ENCODE measurements at regions not wholly inside any gene's neighbourhood (a gene's known extent, or its start where the extent isn't known, plus 50 kb on each side); places are given as distances from the start of the nearest gene placed in this dataset.

DNA sequence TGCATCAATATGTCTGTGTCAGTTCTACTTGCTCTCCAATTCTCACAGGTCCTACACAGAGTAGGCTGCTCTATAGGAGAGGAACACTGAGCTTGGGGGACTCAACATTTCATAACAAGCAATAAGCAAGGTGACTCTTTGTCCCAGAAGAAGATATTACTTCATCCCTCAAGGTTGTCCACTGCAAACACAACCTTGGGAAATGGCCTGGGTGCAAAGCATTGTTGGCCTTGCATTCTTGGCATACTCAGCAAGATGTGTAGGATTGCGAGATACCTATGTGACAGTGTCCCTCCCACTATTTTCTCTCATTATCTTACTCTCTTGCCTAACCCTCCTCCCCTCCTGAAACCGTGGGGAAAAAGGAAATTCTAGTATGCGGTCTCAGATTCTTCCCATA is 169.8 kb upstream of the FREM1 start:
- TF ChIP-seq, protein P1, sequence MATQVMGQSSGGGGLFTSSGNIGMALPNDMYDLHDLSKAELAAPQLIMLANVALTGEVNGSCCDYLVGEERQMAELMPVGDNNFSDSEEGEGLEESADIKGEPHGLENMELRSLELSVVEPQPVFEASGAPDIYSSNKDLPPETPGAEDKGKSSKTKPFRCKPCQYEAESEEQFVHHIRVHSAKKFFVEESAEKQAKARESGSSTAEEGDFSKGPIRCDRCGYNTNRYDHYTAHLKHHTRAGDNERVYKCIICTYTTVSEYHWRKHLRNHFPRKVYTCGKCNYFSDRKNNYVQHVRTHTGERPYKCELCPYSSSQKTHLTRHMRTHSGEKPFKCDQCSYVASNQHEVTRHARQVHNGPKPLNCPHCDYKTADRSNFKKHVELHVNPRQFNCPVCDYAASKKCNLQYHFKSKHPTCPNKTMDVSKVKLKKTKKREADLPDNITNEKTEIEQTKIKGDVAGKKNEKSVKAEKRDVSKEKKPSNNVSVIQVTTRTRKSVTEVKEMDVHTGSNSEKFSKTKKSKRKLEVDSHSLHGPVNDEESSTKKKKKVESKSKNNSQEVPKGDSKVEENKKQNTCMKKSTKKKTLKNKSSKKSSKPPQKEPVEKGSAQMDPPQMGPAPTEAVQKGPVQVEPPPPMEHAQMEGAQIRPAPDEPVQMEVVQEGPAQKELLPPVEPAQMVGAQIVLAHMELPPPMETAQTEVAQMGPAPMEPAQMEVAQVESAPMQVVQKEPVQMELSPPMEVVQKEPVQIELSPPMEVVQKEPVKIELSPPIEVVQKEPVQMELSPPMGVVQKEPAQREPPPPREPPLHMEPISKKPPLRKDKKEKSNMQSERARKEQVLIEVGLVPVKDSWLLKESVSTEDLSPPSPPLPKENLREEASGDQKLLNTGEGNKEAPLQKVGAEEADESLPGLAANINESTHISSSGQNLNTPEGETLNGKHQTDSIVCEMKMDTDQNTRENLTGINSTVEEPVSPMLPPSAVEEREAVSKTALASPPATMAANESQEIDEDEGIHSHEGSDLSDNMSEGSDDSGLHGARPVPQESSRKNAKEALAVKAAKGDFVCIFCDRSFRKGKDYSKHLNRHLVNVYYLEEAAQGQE (IDR thresholded peaks at IDR 0.05; ENCODE audit: low read depth) = no peak
- TF ChIP-seq TAF1 (IDR thresholded peaks at IDR 0.05; ENCODE audit: low read depth) (no peak), YY1 (IDR thresholded peaks at IDR 0.05; ENCODE audit: low read depth) (no peak), RAD21 (IDR thresholded peaks at IDR 0.05; ENCODE audit: low read depth) (no peak), TEAD4 (IDR thresholded peaks at IDR 0.05) (no peak), CEBPB (IDR thresholded peaks at IDR 0.05) (no peak), FOXM1 (IDR thresholded peaks at IDR 0.05; ENCODE audit: borderline replicate concordance, low read depth) (no peak), NFIC (IDR thresholded peaks at IDR 0.05) (no peak), EP300 (IDR thresholded peaks at IDR 0.05; ENCODE audit: borderline replicate concordance) (no peak), TCF12 (IDR thresholded peaks at IDR 0.05; ENCODE audit: low read depth) (no peak), ZBTB7A (IDR thresholded peaks at IDR 0.05; ENCODE audit: low read depth) (no peak)
- TF ChIP-seq, protein P2, sequence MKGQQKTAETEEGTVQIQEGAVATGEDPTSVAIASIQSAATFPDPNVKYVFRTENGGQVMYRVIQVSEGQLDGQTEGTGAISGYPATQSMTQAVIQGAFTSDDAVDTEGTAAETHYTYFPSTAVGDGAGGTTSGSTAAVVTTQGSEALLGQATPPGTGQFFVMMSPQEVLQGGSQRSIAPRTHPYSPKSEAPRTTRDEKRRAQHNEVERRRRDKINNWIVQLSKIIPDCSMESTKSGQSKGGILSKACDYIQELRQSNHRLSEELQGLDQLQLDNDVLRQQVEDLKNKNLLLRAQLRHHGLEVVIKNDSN (IDR thresholded peaks at IDR 0.05) = no peak
- TF ChIP-seq, protein P3, sequence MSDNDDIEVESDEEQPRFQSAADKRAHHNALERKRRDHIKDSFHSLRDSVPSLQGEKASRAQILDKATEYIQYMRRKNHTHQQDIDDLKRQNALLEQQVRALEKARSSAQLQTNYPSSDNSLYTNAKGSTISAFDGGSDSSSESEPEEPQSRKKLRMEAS (IDR thresholded peaks at IDR 0.05) = no peak

Data from Ishikawa (cell line).